GM18867 (cell line): ENCODE measurements at regions not wholly inside any gene's neighbourhood (a gene's known extent, or its start where the extent isn't known, plus 50 kb on each side); places are given as distances from the start of the nearest gene placed in this dataset.

ENCODE experiments used
- ATAC-seq: cut with Tn5 transposase; IDR thresholded peaks from one replicate; pipeline ENCODE4 v1.9.1; 2021; ENCODE audit warnings: mild to moderate bottlenecking, moderate library complexity; ENCODE audit not compliant: unreplicated experiment

DNA sequence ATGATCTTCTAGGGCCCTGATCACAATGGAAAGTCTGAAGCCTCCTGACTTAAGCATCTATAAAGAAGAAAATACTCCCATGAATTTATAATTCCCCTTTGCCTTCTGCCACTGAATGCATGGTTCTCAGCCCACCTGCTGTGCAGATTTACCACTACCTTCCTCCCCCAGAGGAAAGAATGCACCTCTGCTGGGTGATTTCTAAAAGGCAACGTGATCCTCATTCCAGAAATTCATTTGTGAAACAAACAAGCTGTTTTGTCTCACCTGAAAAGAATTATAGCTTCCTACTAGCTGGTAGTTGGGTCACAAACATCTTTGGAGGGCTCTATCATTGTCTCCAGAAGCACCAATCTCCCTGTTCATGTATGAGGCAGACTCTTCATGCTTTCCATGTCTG, 320.2 kb downstream of the CDC14C start:
- ATAC-seq, result no peak

- no peak for ATAC-seq
Observed at GRCh38 chr7:49245062-49245461, 320.7 kb downstream of the CDC14C start.

DNA sequence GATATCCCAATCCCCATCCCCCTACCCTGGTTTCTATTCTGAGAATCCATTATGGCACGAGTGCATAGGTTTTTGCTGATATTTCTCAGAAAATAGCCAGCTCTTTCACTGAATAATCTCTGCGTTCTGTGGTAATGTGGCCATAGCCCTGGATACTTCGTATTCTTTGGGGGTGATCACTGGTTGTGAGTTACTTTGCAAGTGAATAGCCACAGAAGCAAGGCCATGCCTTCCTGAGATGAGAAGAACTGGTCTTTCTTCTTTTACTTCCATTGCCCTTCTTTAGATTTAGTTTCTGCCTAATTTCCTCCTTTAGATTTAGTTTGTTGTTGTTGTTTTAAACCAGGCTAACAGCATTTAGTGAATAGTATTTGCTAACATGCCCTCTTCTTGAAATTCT, 323.4 kb downstream of the CDC14C start:
- no peak for ATAC-seq

- no peak for ATAC-seq
Observed at GRCh38 chr7:49255054-49255453, 330.7 kb downstream of the CDC14C start.

DNA sequence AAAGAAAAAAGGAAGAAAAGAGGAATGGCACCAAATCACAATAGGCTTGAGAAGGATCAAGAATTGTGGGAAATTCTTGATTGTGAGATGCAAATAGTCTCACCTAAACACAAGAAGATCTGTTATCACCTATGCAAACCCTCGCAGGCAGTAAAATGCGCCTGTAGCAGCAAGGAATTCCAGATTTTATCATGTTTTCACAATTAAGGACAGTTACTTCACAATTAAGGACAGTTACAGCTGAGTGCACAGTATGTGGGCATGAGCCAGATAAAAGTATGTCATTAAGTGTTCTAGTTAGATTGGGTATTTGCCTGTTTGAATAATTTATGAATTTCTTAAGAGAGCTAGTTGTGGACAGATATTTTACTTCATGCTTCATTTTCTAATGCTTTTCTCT, 336.2 kb downstream of the CDC14C start:
- ATAC-seq, result no peak

DNA sequence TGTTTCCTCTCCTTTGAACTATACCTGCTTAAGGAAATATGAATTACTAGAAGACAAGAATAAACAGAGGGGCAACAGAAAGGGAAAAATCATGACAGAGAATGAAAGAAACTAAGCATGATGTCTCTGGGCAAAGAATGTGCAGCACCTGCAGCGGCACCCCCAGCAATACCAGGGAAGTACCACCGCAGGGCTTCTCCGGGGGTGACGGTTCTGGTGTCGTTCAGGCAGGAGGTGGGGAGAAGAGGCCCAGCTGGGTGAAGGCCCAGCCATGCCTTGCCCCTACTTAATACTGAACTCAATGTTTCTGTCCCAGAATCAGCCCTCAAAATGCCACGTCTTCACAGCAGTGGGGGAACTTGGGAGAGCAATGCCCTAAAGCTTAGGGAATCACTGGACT, 337.6 kb downstream of the CDC14C start:
- no peak for ATAC-seq

DNA sequence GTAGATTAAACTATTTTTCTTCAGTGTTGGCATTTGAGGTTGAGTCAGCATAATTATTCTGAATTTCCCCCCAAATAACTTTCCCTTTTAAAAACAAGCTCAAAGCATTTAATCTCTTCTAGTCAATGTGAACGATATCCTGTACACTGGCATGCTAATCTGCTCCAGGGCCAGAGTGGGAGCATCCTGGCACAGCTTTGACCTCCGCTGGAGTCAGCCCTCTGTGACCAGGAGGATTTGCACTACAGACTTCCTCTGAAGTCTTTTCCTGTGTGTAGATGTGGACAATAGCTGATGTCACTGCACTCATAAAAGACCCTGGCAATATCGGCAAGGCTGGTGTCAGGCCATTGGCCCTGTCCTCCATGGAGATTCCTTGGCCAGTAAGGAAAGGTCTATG, 340.2 kb downstream of the CDC14C start:
- no peak for ATAC-seq

DNA sequence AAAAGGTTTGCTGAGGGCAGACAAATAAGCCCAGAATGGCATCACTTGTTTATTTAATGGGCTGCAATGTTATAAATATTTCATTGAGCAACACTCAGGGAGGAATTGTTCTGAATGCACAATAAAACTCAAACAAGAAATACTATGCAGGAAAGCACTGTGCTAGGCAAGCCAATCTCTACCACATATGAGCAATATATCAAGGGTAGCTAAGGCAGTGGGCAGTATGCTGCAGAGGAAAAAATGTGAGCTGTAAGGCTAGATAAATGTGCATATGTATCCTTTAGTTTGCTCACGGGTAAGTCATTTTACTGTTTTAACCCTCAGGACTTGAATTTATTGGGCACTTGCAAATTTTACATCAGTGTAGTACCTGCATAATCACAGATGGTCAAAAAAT, 349.6 kb downstream of the CDC14C start:
- ATAC-seq, result no peak

DNA sequence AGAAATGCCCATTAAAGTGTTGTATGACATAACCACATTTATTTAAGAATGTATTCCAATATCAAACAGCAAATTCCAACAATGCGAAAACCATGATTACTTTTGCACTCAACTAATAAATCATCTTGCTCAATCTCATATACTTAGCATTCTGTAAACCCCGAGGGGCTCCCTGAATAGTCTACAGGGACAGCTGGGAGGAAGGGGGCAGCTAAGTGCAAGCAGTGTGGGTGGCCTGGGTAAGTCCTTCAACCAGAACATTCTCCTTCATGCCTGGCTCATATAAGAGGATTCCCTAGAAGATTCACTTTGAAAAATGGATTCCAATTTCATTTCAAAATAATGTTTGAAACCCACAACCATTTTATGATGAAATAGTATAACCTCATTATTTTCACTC, 355.5 kb downstream of the CDC14C start:
- ATAC-seq, result no peak

DNA sequence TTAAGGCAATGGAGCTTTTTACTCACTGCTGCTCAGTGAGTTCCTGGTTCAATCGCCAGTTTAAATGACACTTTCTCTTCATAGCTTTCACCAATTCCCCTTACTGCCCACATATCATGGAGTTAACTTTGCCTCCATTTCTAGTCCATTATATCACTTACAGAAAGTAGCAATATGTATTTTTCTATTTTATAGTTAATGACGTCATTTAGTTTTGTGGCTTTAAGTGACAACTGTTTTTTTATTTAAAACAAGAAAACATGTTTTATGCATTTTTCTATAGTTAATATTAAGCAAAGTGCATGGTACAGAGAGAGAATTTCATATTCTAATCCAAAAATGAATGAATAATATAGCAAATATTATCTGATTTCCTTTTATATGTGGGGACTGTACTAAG, 363.3 kb downstream of the CDC14C start:
- no peak for ATAC-seq

GRCh38 chr7:49294611-49295010, 370.3 kb downstream of the CDC14C start:
- no peak for ATAC-seq

GRCh38 chr7:49295146-49295545, 370.8 kb downstream of the CDC14C start:
- ATAC-seq, result no peak

GRCh38 chr7:49297958-49298357, 373.6 kb downstream of the CDC14C start:
- no peak for ATAC-seq

- ATAC-seq, result no peak
Observed at GRCh38 chr7:49308787-49309186, 384.4 kb downstream of the CDC14C start.

GRCh38 chr7:49320083-49320482, 395.7 kb downstream of the CDC14C start:
- no peak for ATAC-seq

GRCh38 chr7:49321843-49322242, 397.5 kb downstream of the CDC14C start:
- no peak for ATAC-seq

DNA sequence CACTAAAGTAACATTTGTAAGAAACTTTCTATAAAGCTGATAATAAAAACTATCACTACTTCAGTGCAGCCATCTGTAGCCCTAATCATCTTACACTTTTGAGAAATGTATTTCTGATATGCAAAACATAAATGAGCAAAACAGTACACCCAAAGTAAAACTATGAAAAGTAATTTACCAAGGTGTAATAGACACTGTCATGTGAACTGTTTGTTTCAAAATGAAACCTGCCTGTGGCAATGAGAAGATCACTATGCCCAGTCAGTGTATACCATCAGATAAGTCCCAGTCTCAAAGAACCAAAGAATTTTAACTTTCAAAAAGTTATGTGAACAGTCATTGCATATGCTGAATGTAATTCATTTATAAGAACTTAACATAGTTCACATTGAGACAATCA, 398.1 kb downstream of the CDC14C start:
- ATAC-seq, result peak; percentile 77

GRCh38 chr7:49324040-49324439, 399.7 kb downstream of the CDC14C start:
- ATAC-seq, result no peak

GRCh38 chr7:49324707-49325106, 400.4 kb downstream of the CDC14C start:
- ATAC-seq, result no peak

DNA sequence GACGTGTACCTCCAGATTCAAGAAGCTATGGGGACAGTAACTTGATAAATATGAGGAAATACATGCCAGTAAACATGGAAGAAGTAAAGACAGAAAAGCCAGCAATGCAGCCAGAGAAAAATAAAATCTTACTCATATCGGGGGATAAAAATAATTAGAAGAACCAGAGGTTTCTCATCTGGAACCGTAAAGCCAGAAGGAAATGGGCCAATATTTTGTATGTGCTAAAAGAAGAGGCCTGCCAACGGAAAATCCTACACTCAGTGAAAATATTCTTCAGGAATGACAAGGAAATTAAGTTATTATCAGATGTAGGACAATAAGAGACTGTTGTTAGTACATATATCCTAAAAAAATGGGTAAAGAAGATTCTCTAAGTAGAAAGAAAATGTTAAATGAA, 401.2 kb downstream of the CDC14C start:
- ATAC-seq, result no peak

DNA sequence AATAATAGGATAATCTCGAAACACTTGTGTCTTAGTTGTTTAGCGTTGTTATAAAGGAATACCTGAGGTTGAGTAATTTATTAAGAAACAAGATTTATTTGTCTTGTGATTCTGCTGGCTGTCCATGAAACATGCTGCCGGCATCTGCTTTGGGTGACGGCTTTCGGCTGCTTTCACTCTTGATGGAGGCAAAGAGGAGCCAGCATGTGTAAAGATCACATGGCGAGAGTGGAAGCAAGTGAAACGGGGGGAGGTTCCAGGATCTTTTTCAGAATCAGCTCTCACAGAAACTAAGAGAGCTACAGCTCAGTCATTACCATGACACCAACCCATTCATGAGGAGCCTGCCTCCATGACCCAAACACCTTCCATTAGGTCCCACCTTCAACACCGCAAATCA, 402.8 kb downstream of the CDC14C start:
- ATAC-seq, result no peak

- ATAC-seq, result peak; percentile 95
Observed at GRCh38 chr7:49333180-49333881, 409.0 kb downstream of the CDC14C start.

- ATAC-seq, result no peak
Observed at GRCh38 chr7:49341849-49342248, 417.5 kb downstream of the CDC14C start.
